ENCODE measurements at regions not wholly inside any gene's neighbourhood (a gene's known extent, or its start where the extent isn't known, plus 50 kb on each side); places are given as distances from the start of the nearest gene placed in this dataset.

DNA sequence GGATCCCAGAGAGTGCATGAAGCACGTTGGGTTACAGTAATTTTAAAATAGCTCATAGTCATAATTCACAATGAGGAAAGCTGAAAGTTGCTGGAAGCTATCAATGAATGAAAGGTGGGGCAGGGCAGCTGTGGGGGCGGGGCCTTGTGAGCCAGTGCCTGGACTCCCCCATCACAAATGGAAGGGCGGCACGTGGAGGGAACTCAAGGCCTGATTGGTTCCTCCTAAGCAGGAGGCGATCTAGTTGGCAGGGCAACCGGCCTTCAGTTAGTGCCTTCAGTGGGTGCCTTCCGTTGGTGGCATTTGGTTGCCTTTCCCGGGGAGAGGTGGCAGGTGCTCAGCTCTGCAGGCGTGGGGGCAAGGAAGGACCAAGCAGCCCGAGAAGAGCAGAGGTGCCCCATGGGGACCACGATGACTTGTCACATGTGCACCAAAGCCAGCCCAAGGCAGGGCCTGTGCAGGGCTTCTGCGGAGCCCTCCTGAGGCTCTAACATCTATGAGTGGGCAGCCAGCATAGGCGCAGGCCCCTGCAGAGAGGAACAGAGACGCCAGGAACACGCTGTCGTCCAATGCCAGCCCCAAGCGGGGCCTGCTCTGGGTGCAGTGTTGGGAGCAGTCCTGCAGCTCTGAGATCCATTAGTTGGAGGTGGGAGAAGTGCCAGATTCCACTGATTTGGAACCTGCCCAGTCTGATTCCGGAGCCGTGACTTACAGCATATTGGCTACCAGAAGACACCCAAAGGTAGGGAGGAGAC is 59.8 kb upstream of the PDSS1 start:
- no peak overlapping the region for H3K4me2 ChIP-seq (ENCODE audit: low read length)
- Mint-ChIP-seq H3K36me3 (ENCODE audit: low read depth, unreplicated experiment) (no peaks in the 10 kb centered on the region), H3K27ac (ENCODE audit: unreplicated experiment) (no peak overlapping the region), H3K4me3 (ENCODE audit: unreplicated experiment) (no peak overlapping the region), H3K4me1 (ENCODE audit: low read depth, unreplicated experiment) (no peaks in the 10 kb centered on the region), H3K9me3 (ENCODE audit: unreplicated experiment) (peaks cover 3% of the 10 kb centered on the region), H3K27me3 (ENCODE audit: low read depth, unreplicated experiment) (peaks cover 6% of the 10 kb centered on the region)
- H3K9ac ChIP-seq (ENCODE audit: low read length): no peak overlapping the region
- H4K20me1 ChIP-seq (ENCODE audit: insufficient read depth, low read length): no peaks in the 10 kb centered on the region
- H3K27ac ChIP-seq (ENCODE audit: low read depth, low read length): no peak overlapping the region
- H3K36me3 ChIP-seq (ENCODE audit: insufficient read depth, low read length): no peaks in the 10 kb centered on the region
- H3K27me3 ChIP-seq (ENCODE audit: insufficient read depth, low read length): no peaks in the 10 kb centered on the region
- H3K4me3 ChIP-seq (ENCODE audit: insufficient read depth, low read depth, low read length): no peak overlapping the region
- TF ChIP-seq, protein P1, sequence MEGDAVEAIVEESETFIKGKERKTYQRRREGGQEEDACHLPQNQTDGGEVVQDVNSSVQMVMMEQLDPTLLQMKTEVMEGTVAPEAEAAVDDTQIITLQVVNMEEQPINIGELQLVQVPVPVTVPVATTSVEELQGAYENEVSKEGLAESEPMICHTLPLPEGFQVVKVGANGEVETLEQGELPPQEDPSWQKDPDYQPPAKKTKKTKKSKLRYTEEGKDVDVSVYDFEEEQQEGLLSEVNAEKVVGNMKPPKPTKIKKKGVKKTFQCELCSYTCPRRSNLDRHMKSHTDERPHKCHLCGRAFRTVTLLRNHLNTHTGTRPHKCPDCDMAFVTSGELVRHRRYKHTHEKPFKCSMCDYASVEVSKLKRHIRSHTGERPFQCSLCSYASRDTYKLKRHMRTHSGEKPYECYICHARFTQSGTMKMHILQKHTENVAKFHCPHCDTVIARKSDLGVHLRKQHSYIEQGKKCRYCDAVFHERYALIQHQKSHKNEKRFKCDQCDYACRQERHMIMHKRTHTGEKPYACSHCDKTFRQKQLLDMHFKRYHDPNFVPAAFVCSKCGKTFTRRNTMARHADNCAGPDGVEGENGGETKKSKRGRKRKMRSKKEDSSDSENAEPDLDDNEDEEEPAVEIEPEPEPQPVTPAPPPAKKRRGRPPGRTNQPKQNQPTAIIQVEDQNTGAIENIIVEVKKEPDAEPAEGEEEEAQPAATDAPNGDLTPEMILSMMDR (IDR thresholded peaks at IDR 0.05; ENCODE audit: insufficient read depth, low read depth, low read length): no peak
- no peak for TF ChIP-seq EZH2 (IDR thresholded peaks at IDR 0.05; ENCODE audit: insufficient read depth, low read length)
- no peak overlapping the region for H2AFZ ChIP-seq (ENCODE audit: low read depth, low read length)
- DNase-seq (ENCODE audit: low read depth): no peak
- H3K4me1 ChIP-seq (ENCODE audit: insufficient read depth, low read length): no peaks in the 10 kb centered on the region
- no peaks in the 10 kb centered on the region for H3K9me3 ChIP-seq (ENCODE audit: insufficient read depth, low read depth, low read length)
- H3K79me2 ChIP-seq (ENCODE audit: insufficient read depth, low read length): no peaks in the 10 kb centered on the region
- FAIRE-seq: no peak

DNA sequence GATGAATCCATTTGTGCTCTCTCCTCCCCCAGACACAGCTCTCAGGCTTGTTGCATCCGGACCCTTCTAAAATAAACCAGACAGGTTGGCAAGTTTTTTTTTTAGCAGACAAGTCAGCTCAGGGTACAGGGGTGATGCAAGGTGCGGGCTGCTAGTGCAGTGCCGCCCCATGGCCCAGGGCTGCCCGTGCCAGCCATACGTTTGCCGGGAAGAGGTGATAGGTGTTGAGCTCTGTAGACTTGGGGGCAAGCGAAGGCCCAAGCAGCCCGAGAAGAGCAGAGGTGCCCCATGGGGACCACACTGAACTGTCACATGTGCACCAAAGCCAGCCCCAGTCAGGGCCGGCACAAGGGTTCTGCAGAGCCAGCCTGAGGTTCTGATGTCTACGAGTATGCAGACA is 57.1 kb upstream of the PDSS1 start:
- FAIRE-seq (no peak), DNase-seq (ENCODE audit: low read depth) (no peak)
- no peak overlapping the region for H3K27ac ChIP-seq (ENCODE audit: low read depth, low read length)
- Mint-ChIP-seq H3K36me3 (ENCODE audit: low read depth, unreplicated experiment) (no peaks in the 10 kb centered on the region), H3K4me1 (ENCODE audit: low read depth, unreplicated experiment) (no peaks in the 10 kb centered on the region), H3K4me3 (ENCODE audit: unreplicated experiment) (no peak overlapping the region), H3K27me3 (ENCODE audit: low read depth, unreplicated experiment) (peaks cover 9% of the 10 kb centered on the region), H3K27ac (ENCODE audit: unreplicated experiment) (no peak overlapping the region), H3K9me3 (ENCODE audit: unreplicated experiment) (peaks cover 1% of the 10 kb centered on the region)
- H3K79me2 ChIP-seq (ENCODE audit: insufficient read depth, low read length): no peaks in the 10 kb centered on the region
- no peaks in the 10 kb centered on the region for H4K20me1 ChIP-seq (ENCODE audit: insufficient read depth, low read length)
- no peak overlapping the region for H3K4me2 ChIP-seq (ENCODE audit: low read length)
- TF ChIP-seq EZH2 (IDR thresholded peaks at IDR 0.05; ENCODE audit: insufficient read depth, low read length): no peak
- H3K9me3 ChIP-seq (ENCODE audit: insufficient read depth, low read depth, low read length): no peaks in the 10 kb centered on the region
- H3K36me3 ChIP-seq (ENCODE audit: insufficient read depth, low read length): no peaks in the 10 kb centered on the region
- H2AFZ ChIP-seq (ENCODE audit: low read depth, low read length): no peak overlapping the region
- H3K27me3 ChIP-seq (ENCODE audit: insufficient read depth, low read length): no peaks in the 10 kb centered on the region
- H3K4me1 ChIP-seq (ENCODE audit: insufficient read depth, low read length): no peaks in the 10 kb centered on the region
- no peak overlapping the region for H3K4me3 ChIP-seq (ENCODE audit: insufficient read depth, low read depth, low read length)
- H3K9ac ChIP-seq (ENCODE audit: low read length): no peak overlapping the region

DNA sequence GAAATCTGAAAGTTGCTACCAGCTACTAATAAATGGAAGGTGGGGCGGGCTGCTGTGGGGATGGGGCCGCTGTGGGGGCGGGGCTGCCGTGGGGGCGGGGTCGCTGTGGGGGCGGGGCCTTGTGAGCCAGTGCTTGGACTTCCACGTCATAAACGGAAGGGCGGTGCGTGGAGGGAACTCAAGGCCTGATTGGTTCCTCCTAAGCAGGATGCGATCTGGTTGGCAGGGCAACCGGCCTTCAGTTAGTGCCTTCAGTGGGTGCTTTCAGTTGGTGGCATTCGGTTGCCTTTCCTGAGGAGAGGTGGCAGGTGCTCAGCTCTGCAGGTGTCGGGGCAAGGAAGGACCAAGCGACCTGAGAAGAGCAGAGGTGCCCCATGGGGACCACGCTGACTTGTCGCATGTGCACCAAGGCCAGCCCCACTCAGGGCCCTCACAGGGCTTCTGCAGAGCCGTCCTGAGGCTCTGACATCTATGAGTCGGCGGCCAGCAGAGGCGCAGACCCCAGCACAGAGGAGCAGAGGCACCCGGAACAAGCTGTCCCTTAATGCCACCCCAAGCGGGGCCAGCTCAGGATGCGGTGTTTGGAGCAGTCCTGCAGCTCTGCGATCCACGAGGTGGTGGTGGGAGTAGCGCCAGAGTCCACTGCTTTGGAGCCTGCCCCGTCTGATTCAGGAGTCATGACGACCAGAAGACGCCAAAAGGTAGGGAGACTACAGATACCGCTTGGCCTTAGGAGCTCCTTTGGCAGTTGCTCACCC is 54.4 kb upstream of the PDSS1 start:
- Histone ChIP-seq H3K4me3 (ENCODE audit: insufficient read depth, low read depth, low read length) (no peak overlapping the region), H2AFZ (ENCODE audit: low read depth, low read length) (no peak overlapping the region), H3K27ac (ENCODE audit: low read depth, low read length) (no peak overlapping the region), H4K20me1 (ENCODE audit: insufficient read depth, low read length) (no peaks in the 10 kb centered on the region), H3K4me1 (ENCODE audit: insufficient read depth, low read length) (no peaks in the 10 kb centered on the region), H3K9me3 (ENCODE audit: insufficient read depth, low read depth, low read length) (no peaks in the 10 kb centered on the region), H3K36me3 (ENCODE audit: insufficient read depth, low read length) (no peaks in the 10 kb centered on the region), H3K9ac (ENCODE audit: low read length) (no peak overlapping the region), H3K4me2 (ENCODE audit: low read length) (no peak overlapping the region), H3K27me3 (ENCODE audit: insufficient read depth, low read length) (no peaks in the 10 kb centered on the region), H3K79me2 (ENCODE audit: insufficient read depth, low read length) (no peaks in the 10 kb centered on the region)
- TF ChIP-seq EZH2 (IDR thresholded peaks at IDR 0.05; ENCODE audit: insufficient read depth, low read length): no peak
- Mint-ChIP-seq H3K4me1 (ENCODE audit: low read depth, unreplicated experiment) (no peaks in the 10 kb centered on the region), H3K9me3 (ENCODE audit: unreplicated experiment) (peaks cover 1% of the 10 kb centered on the region), H3K36me3 (ENCODE audit: low read depth, unreplicated experiment) (no peaks in the 10 kb centered on the region), H3K4me3 (ENCODE audit: unreplicated experiment) (no peak overlapping the region), H3K27me3 (ENCODE audit: low read depth, unreplicated experiment) (peaks cover 12% of the 10 kb centered on the region), H3K27ac (ENCODE audit: unreplicated experiment) (no peak overlapping the region)
- no peak for DNase-seq (ENCODE audit: low read depth)
- FAIRE-seq: no peak
